ENCODE measurements at regions not wholly inside any gene's neighbourhood (a gene's known extent, or its start where the extent isn't known, plus 50 kb on each side); places are given as distances from the start of the nearest gene placed in this dataset.

DNA sequence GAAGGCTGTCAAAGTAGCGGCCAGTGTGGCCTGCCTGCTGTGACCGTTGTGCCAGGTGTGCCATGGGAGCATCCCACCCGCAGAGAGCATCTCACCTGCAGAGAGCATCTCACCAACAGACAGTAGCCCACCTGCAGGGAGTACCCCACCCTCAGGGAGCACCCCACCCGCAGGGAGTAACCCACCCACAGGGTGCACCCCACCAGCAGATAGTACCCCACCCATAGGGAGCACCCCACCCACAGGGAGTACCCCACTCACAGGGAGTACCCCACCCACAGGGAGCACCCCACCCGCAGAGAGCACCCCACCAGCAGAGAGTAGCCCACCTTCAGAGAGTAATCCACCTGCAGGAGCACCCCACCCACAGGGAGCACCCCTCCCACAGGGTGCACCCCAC, 476.5 kb downstream of the TCERG1L start:
- H3K36me3 ChIP-seq: no peaks in the 10 kb centered on the region
- H3K27me3 ChIP-seq: no peaks in the 10 kb centered on the region
- TF ChIP-seq POLR2A (IDR thresholded peaks at IDR 0.05) (no peak), EP300 (IDR thresholded peaks at IDR 0.05) (no peak)
- TF ChIP-seq, protein P1, sequence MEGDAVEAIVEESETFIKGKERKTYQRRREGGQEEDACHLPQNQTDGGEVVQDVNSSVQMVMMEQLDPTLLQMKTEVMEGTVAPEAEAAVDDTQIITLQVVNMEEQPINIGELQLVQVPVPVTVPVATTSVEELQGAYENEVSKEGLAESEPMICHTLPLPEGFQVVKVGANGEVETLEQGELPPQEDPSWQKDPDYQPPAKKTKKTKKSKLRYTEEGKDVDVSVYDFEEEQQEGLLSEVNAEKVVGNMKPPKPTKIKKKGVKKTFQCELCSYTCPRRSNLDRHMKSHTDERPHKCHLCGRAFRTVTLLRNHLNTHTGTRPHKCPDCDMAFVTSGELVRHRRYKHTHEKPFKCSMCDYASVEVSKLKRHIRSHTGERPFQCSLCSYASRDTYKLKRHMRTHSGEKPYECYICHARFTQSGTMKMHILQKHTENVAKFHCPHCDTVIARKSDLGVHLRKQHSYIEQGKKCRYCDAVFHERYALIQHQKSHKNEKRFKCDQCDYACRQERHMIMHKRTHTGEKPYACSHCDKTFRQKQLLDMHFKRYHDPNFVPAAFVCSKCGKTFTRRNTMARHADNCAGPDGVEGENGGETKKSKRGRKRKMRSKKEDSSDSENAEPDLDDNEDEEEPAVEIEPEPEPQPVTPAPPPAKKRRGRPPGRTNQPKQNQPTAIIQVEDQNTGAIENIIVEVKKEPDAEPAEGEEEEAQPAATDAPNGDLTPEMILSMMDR (IDR thresholded peaks at IDR 0.05): no peak
- no peaks in the 10 kb centered on the region for H3K4me1 ChIP-seq (ENCODE audit: insufficient read depth)
- H3K4me3 ChIP-seq: no peak overlapping the region
- 77 to 86% (median 86%) methylated on average over 3 to 5 of the region's 5 CpGs for WGBS, 3 donors
- intact Hi-C loops (cut with DNase I): no loop called here
- H3K9me3 ChIP-seq: no peaks in the 10 kb centered on the region
- no peak for DNase-seq
- no peak overlapping the region for H3K27ac ChIP-seq

DNA sequence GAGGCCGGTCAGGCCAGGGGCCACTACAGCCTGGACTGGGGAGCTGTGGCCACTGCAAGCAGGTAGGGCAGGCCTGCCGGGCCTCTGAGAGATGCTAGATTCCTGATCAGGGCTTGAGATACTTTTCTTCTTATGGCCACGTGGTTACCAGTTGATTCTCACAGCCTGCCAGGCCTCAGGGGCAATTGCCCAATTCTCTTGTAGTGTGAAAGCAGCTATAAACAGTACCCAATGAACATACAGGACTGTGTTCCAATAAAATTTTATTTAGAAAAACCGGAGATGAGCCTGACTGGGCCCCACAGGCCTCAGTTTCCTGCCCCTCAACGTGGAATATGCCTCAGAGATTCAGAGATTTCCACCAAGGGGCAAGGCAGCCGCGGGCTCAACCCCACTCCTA, 475.2 kb downstream of the TCERG1L start:
- TF ChIP-seq, protein P1 (IDR thresholded peaks at IDR 0.05): no peak
- TF ChIP-seq POLR2A (IDR thresholded peaks at IDR 0.05): no peak
- no peak for TF ChIP-seq EP300 (IDR thresholded peaks at IDR 0.05)
- no peak for DNase-seq
- WGBS, 3 donors: 71 to 84% (median 80%) methylated on average over 7 of the region's 7 CpGs
- no peaks in the 10 kb centered on the region for H3K36me3 ChIP-seq
- H3K9me3 ChIP-seq: no peaks in the 10 kb centered on the region
- H3K4me3 ChIP-seq: no peak overlapping the region
- H3K27me3 ChIP-seq: no peaks in the 10 kb centered on the region
- no peak overlapping the region for H3K27ac ChIP-seq
- H3K4me1 ChIP-seq (ENCODE audit: insufficient read depth): no peaks in the 10 kb centered on the region
- intact Hi-C loops (cut with DNase I): no loop called here

DNA sequence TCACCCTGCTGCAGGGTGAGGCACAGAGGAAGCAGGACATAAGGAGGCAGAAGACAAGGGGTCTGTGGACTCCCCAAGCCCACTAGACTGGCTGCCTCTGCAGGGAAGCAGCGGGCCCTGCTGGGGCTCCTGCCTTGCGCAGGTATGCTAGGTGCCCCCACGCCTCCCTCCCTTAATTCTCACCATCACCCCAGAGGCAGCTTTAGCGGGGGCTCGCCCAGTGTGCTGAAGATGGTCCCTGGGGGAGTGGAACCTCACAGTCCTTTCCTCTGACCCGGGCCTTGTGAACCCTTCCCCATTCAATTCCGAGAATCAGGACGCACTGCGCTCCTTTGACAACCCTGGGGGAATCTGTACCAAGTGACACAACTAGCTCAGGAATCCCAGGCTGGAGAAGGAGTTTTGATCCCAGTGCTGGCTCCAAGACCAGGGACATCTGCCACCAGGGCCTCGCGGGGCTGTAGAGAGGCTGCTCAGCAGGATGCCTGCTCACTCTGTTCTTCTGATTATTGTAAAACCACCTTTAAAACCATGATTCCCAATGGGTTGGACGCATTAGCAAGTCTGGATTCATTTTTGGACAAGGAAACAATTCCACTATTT, 468.4 kb downstream of the TCERG1L start:
- H3K27ac ChIP-seq: no peak overlapping the region
- no peaks in the 10 kb centered on the region for H3K4me1 ChIP-seq (ENCODE audit: insufficient read depth)
- DNase-seq: no peak
- H3K4me3 ChIP-seq: no peak overlapping the region
- intact Hi-C loops (cut with DNase I): no loop called here
- 83 to 95% (median 84%) methylated on average over 12 of the region's 12 CpGs for WGBS, 3 donors
- TF ChIP-seq POLR2A (IDR thresholded peaks at IDR 0.05) (no peak), EP300 (IDR thresholded peaks at IDR 0.05) (no peak)
- TF ChIP-seq, protein P1 (IDR thresholded peaks at IDR 0.05): no peak
- H3K36me3 ChIP-seq: no peaks in the 10 kb centered on the region
- H3K9me3 ChIP-seq: no peaks in the 10 kb centered on the region
- no peaks in the 10 kb centered on the region for H3K27me3 ChIP-seq

DNA sequence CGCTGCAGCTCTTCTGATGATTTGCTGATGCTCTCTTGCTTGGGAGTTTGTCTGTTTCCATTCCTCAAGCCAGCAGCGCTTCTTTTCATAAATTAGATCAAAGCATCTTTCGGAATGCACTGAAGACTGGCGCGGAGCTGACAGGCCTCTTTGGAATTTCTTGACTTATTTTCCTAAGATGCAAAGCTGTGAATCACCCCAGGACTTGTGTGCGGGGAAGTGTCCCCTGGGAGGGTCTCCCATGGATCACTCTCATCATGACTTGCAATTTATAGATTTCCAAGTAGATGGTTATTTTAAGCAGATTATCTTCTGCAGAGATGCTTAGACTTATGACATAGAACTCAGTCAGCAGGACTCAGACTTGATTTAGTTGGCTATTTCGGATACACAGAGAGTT, 467.2 kb downstream of the TCERG1L start:
- H3K4me3 ChIP-seq: no peak overlapping the region
- H3K27ac ChIP-seq: no peak overlapping the region
- H3K4me1 ChIP-seq (ENCODE audit: insufficient read depth): no peaks in the 10 kb centered on the region
- no peak for TF ChIP-seq POLR2A (IDR thresholded peaks at IDR 0.05)
- TF ChIP-seq, protein P1 (IDR thresholded peaks at IDR 0.05): no peak
- no peak for TF ChIP-seq EP300 (IDR thresholded peaks at IDR 0.05)
- no peaks in the 10 kb centered on the region for H3K9me3 ChIP-seq
- H3K27me3 ChIP-seq: no peaks in the 10 kb centered on the region
- intact Hi-C loops (cut with DNase I): no loop called here
- 21 to 33% (median 32%) methylated on average over 7 of the region's 7 CpGs for WGBS, 3 donors
- H3K36me3 ChIP-seq: no peaks in the 10 kb centered on the region
- DNase-seq: no peak

All from ovary (tissue), 7 donors.